ENCODE measurements at regions not wholly inside any gene's neighbourhood (a gene's known extent, or its start where the extent isn't known, plus 50 kb on each side); places are given as distances from the start of the nearest gene placed in this dataset.

DNA sequence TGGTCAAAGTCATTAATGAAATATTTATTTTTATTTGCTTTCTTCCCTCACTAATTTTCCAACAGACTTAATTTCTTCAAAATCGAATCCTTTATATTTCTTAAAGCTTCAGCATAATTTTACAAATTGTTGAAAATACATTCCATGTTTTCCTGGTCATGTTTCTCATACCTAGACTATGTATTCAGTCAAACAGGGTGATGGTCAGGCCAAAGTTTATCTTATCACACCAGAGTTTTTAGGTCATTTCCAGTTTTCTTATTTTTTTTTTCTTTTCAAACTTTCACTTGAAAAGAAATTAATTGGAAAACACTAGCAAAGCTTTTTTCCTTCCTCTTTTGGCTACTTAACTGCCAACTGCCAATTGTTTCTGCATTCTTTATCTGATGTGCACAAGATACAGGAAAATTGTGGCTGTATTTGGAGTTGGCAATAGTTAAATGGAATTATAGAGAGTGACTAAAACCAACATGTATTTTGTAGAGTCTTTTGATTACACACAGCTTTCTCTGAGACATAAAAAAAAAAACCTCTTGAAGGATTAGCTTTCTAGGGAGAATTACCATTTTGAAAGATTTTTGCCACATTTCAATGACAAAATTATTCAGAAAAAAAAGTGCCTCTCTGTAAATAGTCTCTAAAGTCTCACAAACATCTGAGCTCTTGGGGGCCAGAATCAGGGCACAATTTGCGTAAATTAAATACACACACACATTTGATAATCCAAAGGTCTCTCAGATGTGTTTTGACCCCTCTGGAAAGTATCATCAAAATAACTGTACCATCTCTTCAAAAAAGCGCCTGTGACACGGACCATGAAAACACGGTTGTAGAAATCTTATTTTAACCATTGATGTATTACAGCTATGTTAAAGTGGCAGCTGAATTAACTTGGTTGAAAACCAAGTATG lies 603.2 kb upstream of the KCNMB2 start:
- TF ChIP-seq ZNF274 (CRISPR knock-in tag; IDR thresholded peaks at IDR 0.05) (no peak), MAZ (IDR thresholded peaks at IDR 0.05; ENCODE audit: borderline replicate concordance, low read depth, low read length) (no peak), MAZ (CRISPR knock-in tag; IDR thresholded peaks at IDR 0.05; ENCODE audit: low read depth) (no peak), EZH2 (conservative IDR thresholded peaks at IDR 0.05; ENCODE audit: low read depth, low read length) (no peak), ZNF101 (CRISPR knock-in tag; IDR thresholded peaks at IDR 0.05; ENCODE audit: borderline replicate concordance, low read depth) (no peak), ZNF3 (CRISPR knock-in tag; IDR thresholded peaks at IDR 0.05) (no peak), U2AF2 (IDR thresholded peaks at IDR 0.05; ENCODE audit: low read depth, low read length) (no peak), RFX5 (IDR thresholded peaks at IDR 0.05; ENCODE audit: low read depth, low read length) (no peak), GABPA (IDR thresholded peaks at IDR 0.05; ENCODE audit: low read depth, low read length) (no peak), GABPA (CRISPR knock-in tag; IDR thresholded peaks at IDR 0.05; ENCODE audit: low read depth) (no peak), YY1 (IDR thresholded peaks at IDR 0.05; ENCODE audit: insufficient read depth, insufficient replicate concordance, low read depth, low read length) (no peak), ZNF33A (CRISPR knock-in tag; IDR thresholded peaks at IDR 0.05; ENCODE audit: borderline replicate concordance) (no peak)
- TF ChIP-seq, protein P1, sequence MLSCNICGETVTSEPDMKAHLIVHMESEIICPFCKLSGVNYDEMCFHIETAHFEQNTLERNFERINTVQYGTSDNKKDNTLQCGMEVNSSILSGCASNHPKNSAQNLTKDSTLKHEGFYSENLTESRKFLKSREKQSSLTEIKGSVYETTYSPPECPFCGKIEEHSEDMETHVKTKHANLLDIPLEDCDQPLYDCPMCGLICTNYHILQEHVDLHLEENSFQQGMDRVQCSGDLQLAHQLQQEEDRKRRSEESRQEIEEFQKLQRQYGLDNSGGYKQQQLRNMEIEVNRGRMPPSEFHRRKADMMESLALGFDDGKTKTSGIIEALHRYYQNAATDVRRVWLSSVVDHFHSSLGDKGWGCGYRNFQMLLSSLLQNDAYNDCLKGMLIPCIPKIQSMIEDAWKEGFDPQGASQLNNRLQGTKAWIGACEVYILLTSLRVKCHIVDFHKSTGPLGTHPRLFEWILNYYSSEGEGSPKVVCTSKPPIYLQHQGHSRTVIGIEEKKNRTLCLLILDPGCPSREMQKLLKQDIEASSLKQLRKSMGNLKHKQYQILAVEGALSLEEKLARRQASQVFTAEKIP (CRISPR knock-in tag; IDR thresholded peaks at IDR 0.05; ENCODE audit: borderline replicate concordance): no peak
- TF ChIP-seq, protein P2, sequence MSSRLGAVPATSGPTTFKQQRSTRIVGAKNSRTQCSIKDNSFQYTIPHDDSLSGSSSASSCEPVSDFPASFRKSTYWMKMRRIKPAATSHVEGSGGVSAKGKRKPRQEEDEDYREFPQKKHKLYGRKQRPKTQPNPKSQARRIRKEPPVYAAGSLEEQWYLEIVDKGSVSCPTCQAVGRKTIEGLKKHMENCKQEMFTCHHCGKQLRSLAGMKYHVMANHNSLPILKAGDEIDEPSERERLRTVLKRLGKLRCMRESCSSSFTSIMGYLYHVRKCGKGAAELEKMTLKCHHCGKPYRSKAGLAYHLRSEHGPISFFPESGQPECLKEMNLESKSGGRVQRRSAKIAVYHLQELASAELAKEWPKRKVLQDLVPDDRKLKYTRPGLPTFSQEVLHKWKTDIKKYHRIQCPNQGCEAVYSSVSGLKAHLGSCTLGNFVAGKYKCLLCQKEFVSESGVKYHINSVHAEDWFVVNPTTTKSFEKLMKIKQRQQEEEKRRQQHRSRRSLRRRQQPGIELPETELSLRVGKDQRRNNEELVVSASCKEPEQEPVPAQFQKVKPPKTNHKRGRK (CRISPR knock-in tag; IDR thresholded peaks at IDR 0.05): no peak
- TF ChIP-seq, protein P3, sequence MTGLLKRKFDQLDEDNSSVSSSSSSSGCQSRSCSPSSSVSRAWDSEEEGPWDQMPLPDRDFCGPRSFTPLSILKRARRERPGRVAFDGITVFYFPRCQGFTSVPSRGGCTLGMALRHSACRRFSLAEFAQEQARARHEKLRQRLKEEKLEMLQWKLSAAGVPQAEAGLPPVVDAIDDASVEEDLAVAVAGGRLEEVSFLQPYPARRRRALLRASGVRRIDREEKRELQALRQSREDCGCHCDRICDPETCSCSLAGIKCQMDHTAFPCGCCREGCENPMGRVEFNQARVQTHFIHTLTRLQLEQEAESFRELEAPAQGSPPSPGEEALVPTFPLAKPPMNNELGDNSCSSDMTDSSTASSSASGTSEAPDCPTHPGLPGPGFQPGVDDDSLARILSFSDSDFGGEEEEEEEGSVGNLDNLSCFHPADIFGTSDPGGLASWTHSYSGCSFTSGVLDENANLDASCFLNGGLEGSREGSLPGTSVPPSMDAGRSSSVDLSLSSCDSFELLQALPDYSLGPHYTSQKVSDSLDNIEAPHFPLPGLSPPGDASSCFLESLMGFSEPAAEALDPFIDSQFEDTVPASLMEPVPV (CRISPR knock-in tag; IDR thresholded peaks at IDR 0.05): no peak
- TF ChIP-seq, protein P4, sequence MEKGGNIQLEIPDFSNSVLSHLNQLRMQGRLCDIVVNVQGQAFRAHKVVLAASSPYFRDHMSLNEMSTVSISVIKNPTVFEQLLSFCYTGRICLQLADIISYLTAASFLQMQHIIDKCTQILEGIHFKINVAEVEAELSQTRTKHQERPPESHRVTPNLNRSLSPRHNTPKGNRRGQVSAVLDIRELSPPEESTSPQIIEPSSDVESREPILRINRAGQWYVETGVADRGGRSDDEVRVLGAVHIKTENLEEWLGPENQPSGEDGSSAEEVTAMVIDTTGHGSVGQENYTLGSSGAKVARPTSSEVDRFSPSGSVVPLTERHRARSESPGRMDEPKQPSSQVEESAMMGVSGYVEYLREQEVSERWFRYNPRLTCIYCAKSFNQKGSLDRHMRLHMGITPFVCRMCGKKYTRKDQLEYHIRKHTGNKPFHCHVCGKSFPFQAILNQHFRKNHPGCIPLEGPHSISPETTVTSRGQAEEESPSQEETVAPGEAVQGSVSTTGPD (CRISPR knock-in tag; IDR thresholded peaks at IDR 0.05): no peak
